ENCODE measurements at regions not wholly inside any gene's neighbourhood (a gene's known extent, or its start where the extent isn't known, plus 50 kb on each side); places are given as distances from the start of the nearest gene placed in this dataset.

DNA sequence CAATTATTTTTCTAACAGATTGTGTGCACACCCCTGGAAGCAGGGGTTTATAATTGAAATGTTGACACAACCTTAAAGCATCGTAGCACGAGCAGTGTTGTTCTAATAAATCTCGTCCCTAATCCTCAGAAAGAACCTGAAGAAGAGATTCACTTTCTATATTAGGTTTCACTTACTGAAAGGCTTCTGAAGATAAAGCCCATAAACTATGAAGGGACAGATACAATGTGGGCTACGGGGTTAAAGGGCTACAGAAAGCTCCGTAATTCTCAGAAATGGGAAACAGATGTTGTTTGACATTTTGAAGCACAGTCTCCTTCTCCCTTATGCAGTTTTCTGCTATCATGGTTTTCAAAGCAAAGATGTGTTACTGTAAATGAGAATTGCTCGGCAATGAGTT is 479.6 kb downstream of the GATA3 start:
- Histone ChIP-seq H3K4me1 (ENCODE audit: control insufficient read depth in 1 of 2, insufficient read depth in 2 of 2, low read length in 2 of 2) (no peaks in the 10 kb centered on the region), H3K4me2 (ENCODE audit: low read length) (no peak overlapping the region), H3K9ac (ENCODE audit: low read length) (no peak overlapping the region), H3K4me3 (ENCODE audit: low read depth, low read length) (no peak overlapping the region), H3K9me3 (ENCODE audit: insufficient read depth, low read depth, low read length) (no peaks in the 10 kb centered on the region), H3K4ac (ENCODE audit: low read depth, low read length) (no peak overlapping the region), H4K12ac (ENCODE audit: low read depth, low read length) (no peak overlapping the region), H4K8ac (ENCODE audit: low read depth, low read length) (no peak overlapping the region), H3K27ac (ENCODE audit: low read depth, low read length) (no peak overlapping the region), H3K23ac (ENCODE audit: low read length) (no peak overlapping the region), H2AK5ac (ENCODE audit: low read length) (no peak overlapping the region), H2BK120ac (ENCODE audit: insufficient read depth, low read length, poor library complexity) (no peak overlapping the region), H3K14ac (ENCODE audit: low read length) (no peak overlapping the region), H2AFZ (ENCODE audit: insufficient read depth, low read length, poor library complexity) (no peak overlapping the region), H4K91ac (ENCODE audit: low read depth, low read length) (no peak overlapping the region), H3K18ac (ENCODE audit: low read length) (no peak overlapping the region), H3K27me3 (ENCODE audit: insufficient read depth, low read length) (no peaks in the 10 kb centered on the region), H3K36me3 (ENCODE audit: control insufficient read depth in 1 of 2, insufficient read depth in 2 of 2, low read length in 2 of 2) (no peaks in the 10 kb centered on the region), H2BK12ac (ENCODE audit: low read length) (no peak overlapping the region), H2BK5ac (ENCODE audit: low read depth, low read length, poor library complexity) (no peak overlapping the region), H3K79me2 (ENCODE audit: control insufficient read depth, insufficient read depth, low read length, poor library complexity) (no peaks in the 10 kb centered on the region), H3K79me1 (ENCODE audit: low read length) (no peaks in the 10 kb centered on the region)
- WGBS (ENCODE audit: extremely low coverage, insufficient coverage, insufficient read length): no CpG with 5 or more reads among the region's 6 CpGs
- DNase-seq: no peak

DNA sequence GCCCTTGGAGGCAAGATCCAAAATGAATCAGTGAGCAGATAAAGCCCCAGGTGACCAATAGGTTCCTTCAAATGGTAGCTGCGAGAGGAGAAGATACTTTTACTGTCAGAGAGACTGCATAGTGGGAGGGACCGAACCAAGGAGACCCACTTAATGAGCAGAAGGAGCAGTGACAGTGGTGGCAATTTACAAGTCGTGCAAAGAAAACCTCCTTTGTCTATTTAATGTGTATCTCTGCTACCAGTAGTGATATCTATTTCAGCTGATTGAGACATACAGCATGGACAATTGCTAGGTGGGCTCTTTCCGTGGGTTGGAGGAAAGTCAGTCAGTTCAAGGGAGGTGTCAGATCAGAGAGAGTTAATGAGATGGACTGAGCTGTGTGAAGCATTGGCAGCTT is 480.4 kb downstream of the GATA3 start:
- Histone ChIP-seq H4K8ac (ENCODE audit: low read depth, low read length) (no peak overlapping the region), H3K23ac (ENCODE audit: low read length) (no peak overlapping the region), H4K91ac (ENCODE audit: low read depth, low read length) (no peak overlapping the region), H3K79me2 (ENCODE audit: control insufficient read depth, insufficient read depth, low read length, poor library complexity) (no peaks in the 10 kb centered on the region), H3K4me3 (ENCODE audit: low read depth, low read length) (no peak overlapping the region), H3K9ac (ENCODE audit: low read length) (no peak overlapping the region), H3K4me1 (ENCODE audit: control insufficient read depth in 1 of 2, insufficient read depth in 2 of 2, low read length in 2 of 2) (no peaks in the 10 kb centered on the region), H2AFZ (ENCODE audit: insufficient read depth, low read length, poor library complexity) (no peak overlapping the region), H3K27me3 (ENCODE audit: insufficient read depth, low read length) (no peaks in the 10 kb centered on the region), H4K12ac (ENCODE audit: low read depth, low read length) (no peak overlapping the region), H3K18ac (ENCODE audit: low read length) (no peak overlapping the region), H2BK12ac (ENCODE audit: low read length) (no peak overlapping the region), H3K4ac (ENCODE audit: low read depth, low read length) (no peak overlapping the region), H3K4me2 (ENCODE audit: low read length) (no peak overlapping the region), H3K27ac (ENCODE audit: low read depth, low read length) (no peak overlapping the region), H2BK120ac (ENCODE audit: insufficient read depth, low read length, poor library complexity) (no peak overlapping the region), H3K79me1 (ENCODE audit: low read length) (no peaks in the 10 kb centered on the region), H2BK5ac (ENCODE audit: low read depth, low read length, poor library complexity) (no peak overlapping the region), H2AK5ac (ENCODE audit: low read length) (no peak overlapping the region), H3K9me3 (ENCODE audit: insufficient read depth, low read depth, low read length) (no peaks in the 10 kb centered on the region), H3K14ac (ENCODE audit: low read length) (no peak overlapping the region), H3K36me3 (ENCODE audit: control insufficient read depth in 1 of 2, insufficient read depth in 2 of 2, low read length in 2 of 2) (no peaks in the 10 kb centered on the region)
- no CpG with 5 or more reads among the region's 4 CpGs for WGBS (ENCODE audit: extremely low coverage, insufficient coverage, insufficient read length)
- no peak for DNase-seq

DNA sequence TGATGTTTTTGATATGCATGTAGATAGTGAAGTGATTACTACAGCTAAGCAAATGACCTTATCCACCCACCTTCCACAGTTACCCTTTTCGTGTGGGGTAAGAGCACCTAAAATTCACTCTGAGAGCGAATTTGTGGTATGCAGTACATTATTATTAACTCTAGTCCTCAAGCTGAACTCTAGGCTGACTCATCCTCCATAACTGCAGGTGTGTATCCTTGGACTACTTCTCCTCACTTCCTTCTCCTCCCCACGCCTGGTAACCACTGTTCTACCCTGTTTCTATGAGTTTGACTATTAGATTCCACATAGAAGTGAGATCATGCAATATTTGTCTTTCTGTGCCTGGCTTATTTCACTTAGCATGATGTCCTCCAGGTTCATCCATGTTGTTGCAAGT is 484.6 kb downstream of the GATA3 start:
- Histone ChIP-seq H3K79me1 (ENCODE audit: low read length) (no peaks in the 10 kb centered on the region), H3K4me3 (ENCODE audit: low read depth, low read length) (no peak overlapping the region), H3K79me2 (ENCODE audit: control insufficient read depth, insufficient read depth, low read length, poor library complexity) (no peaks in the 10 kb centered on the region), H3K4me2 (ENCODE audit: low read length) (no peak overlapping the region), H2AK5ac (ENCODE audit: low read length) (no peak overlapping the region), H3K27me3 (ENCODE audit: insufficient read depth, low read length) (no peaks in the 10 kb centered on the region), H2BK12ac (ENCODE audit: low read length) (no peak overlapping the region), H4K91ac (ENCODE audit: low read depth, low read length) (no peak overlapping the region), H3K23ac (ENCODE audit: low read length) (no peak overlapping the region), H2BK5ac (ENCODE audit: low read depth, low read length, poor library complexity) (no peak overlapping the region), H4K8ac (ENCODE audit: low read depth, low read length) (no peak overlapping the region), H3K18ac (ENCODE audit: low read length) (no peak overlapping the region), H3K14ac (ENCODE audit: low read length) (no peak overlapping the region), H2AFZ (ENCODE audit: insufficient read depth, low read length, poor library complexity) (no peak overlapping the region), H3K9ac (ENCODE audit: low read length) (no peak overlapping the region), H3K4me1 (ENCODE audit: control insufficient read depth in 1 of 2, insufficient read depth in 2 of 2, low read length in 2 of 2) (peaks cover 0 to 2% of the 10 kb centered on the region in 2 experiments), H3K4ac (ENCODE audit: low read depth, low read length) (no peak overlapping the region), H3K27ac (ENCODE audit: low read depth, low read length) (no peak overlapping the region), H3K36me3 (ENCODE audit: control insufficient read depth in 1 of 2, insufficient read depth in 2 of 2, low read length in 2 of 2) (no peaks in the 10 kb centered on the region), H4K12ac (ENCODE audit: low read depth, low read length) (no peak overlapping the region), H2BK120ac (ENCODE audit: insufficient read depth, low read length, poor library complexity) (no peak overlapping the region), H3K9me3 (ENCODE audit: insufficient read depth, low read depth, low read length) (no peaks in the 10 kb centered on the region)
- WGBS (ENCODE audit: extremely low coverage, insufficient coverage, insufficient read length): no CpG with 5 or more reads among the region's 3 CpGs
- DNase-seq: no peak

DNA sequence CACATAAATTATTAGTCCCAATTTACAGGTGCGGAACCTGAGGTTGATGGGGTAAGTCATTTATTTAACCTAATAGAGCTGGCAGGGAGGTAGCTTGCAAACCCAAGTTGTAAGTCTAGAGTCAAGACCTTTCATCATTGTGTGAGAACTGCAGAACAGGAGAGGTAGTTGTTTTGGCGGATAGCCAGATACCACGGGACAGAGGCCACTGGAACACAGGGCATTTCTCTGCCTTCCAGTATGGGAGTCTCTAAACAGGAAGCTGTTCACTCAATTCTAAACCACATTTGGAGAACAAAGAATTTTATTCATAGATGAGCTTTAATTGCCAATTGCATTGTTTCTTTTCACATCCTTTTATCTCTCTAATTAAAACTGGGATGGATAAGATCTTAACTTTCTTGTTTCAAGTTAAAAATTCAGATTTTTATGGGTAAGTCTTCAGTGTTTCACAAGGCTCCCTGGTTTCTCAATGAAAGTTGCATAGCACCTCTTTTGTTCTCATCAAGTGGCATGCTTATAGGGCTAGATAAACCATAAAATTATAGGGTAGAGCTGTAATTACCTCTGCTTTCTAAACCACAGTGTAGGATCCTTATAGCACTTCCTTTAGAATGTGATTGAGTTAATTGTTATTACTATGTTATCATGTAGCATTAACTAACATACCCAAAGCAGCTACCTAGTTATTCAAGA is 489.0 kb downstream of the GATA3 start:
- Histone ChIP-seq H3K27ac (ENCODE audit: low read depth, low read length) (no peak overlapping the region), H4K8ac (ENCODE audit: low read depth, low read length) (no peak overlapping the region), H3K4me2 (ENCODE audit: low read length) (no peak overlapping the region), H2BK120ac (ENCODE audit: insufficient read depth, low read length, poor library complexity) (no peak overlapping the region), H3K79me1 (ENCODE audit: low read length) (no peaks in the 10 kb centered on the region), H3K27me3 (ENCODE audit: insufficient read depth, low read length) (no peaks in the 10 kb centered on the region), H3K4me3 (ENCODE audit: low read depth, low read length) (no peak overlapping the region), H3K18ac (ENCODE audit: low read length) (no peak overlapping the region), H3K36me3 (ENCODE audit: control insufficient read depth in 1 of 2, insufficient read depth in 2 of 2, low read length in 2 of 2) (no peaks in the 10 kb centered on the region), H3K14ac (ENCODE audit: low read length) (no peak overlapping the region), H3K9me3 (ENCODE audit: insufficient read depth, low read depth, low read length) (no peaks in the 10 kb centered on the region), H2BK5ac (ENCODE audit: low read depth, low read length, poor library complexity) (no peak overlapping the region), H2BK12ac (ENCODE audit: low read length) (no peak overlapping the region), H3K9ac (ENCODE audit: low read length) (no peak overlapping the region), H3K4ac (ENCODE audit: low read depth, low read length) (no peak overlapping the region), H2AK5ac (ENCODE audit: low read length) (no peak overlapping the region), H4K91ac (ENCODE audit: low read depth, low read length) (no peak overlapping the region), H2AFZ (ENCODE audit: insufficient read depth, low read length, poor library complexity) (no peak overlapping the region), H4K12ac (ENCODE audit: low read depth, low read length) (no peak overlapping the region), H3K23ac (ENCODE audit: low read length) (no peak overlapping the region), H3K79me2 (ENCODE audit: control insufficient read depth, insufficient read depth, low read length, poor library complexity) (no peaks in the 10 kb centered on the region), H3K4me1 (ENCODE audit: control insufficient read depth in 1 of 2, insufficient read depth in 2 of 2, low read length in 2 of 2) (peaks cover 0 to 6% of the 10 kb centered on the region in 2 experiments)
- WGBS (ENCODE audit: extremely low coverage, insufficient coverage, insufficient read length): no CpG with 5 or more reads among the region's 3 CpGs
- peak; percentile 47 to 72 for DNase-seq
